T-cell (primary cell): ENCODE measurements at regions not wholly inside any gene's neighbourhood (a gene's known extent, or its start where the extent isn't known, plus 50 kb on each side); places are given as distances from the start of the nearest gene placed in this dataset.
"Not testable (repeated sequence)": the region's sequence is repeated elsewhere in the genome, so short reads cannot be mapped to it uniquely, and the experiment has no call there.

ENCODE experiments used
- ATAC-seq, 4 experiments: fragments of 200-7000 bp in 3 of 4; fragments of 150-1000 bp in 1 of 4; cut with Tn5 transposase; replicated peaks in 1 of 4; 1 replicate in 3 of 4; 2 replicates in 1 of 4; pipeline ENCODE4 v1.10.0; 2021; ENCODE audit warnings: moderate library complexity in 3 of 4, mild to moderate bottlenecking in 2 of 4, moderate number of reproducible peaks in 1 of 4
- CTCF ChIA-PET, 2 donors: fragments of 300-600 bp; sonication (Branson Sonifier 250); formaldehyde crosslinking; loops; one replicate each; lab custom pipeline; 2022; ENCODE audit warnings: antibody characterized with exemption in 2 of 2; lab: Charles Lee
- POLR2A ChIA-PET, 2 donors: fragments of 300-600 bp; sonication (Branson Sonifier 250); formaldehyde crosslinking; loops; one replicate each; lab custom pipeline; 2022; ENCODE audit warnings: antibody characterized with exemption in 2 of 2; lab: Charles Lee
- DNase-seq, 35 experiments: peaks; one replicate each; pipeline versions ENCODE4 v3.0.0 to v3.0.0-alpha.2; 2013 to 2023
- H3K27ac ChIP-seq: one replicate; pipeline ENCODE4 v1.5.1; 2013; ENCODE audit warnings: low read length
- H3K27me3 ChIP-seq, 2 experiments: replicated peaks in 1 of 2; 1 replicate in 1 of 2; 2 replicates in 1 of 2; pipeline versions ENCODE4 v1.6.1 to v1.7.0; 2013; ENCODE audit warnings: low read length in 1 of 2, mixed read lengths in 1 of 2; ENCODE audit not compliant: control insufficient read depth in 2 of 2, insufficient read depth in 2 of 2; ENCODE audit errors: extremely low read depth in 1 of 2
- H3K36me3 ChIP-seq, 2 donors: 1 replicate in 1 of 2; 2 replicates in 1 of 2; pipeline versions ENCODE4 v1.6.1 to v1.7.0; 2013; ENCODE audit warnings: low read length in 1 of 2; ENCODE audit not compliant: control insufficient read depth in 2 of 2, insufficient read depth in 1 of 2; ENCODE audit errors: extremely low read depth in 1 of 2
- H3K4me1 ChIP-seq, 2 experiments: 1 replicate in 1 of 2; 2 replicates in 1 of 2; pipeline versions ENCODE4 v1.6.1 to v1.7.0; 2013; ENCODE audit warnings: low read length in 2 of 2, mixed read lengths in 1 of 2; ENCODE audit not compliant: insufficient read depth in 2 of 2, control insufficient read depth in 1 of 2; ENCODE audit errors: extremely low read depth in 1 of 2
- H3K4me3 ChIP-seq, 2 donors: 1 replicate in 1 of 2; 2 replicates in 1 of 2; pipeline versions ENCODE4 v1.5.1 to v1.7.0; 2013; ENCODE audit warnings: mild to moderate bottlenecking in 2 of 2, low read length in 1 of 2, moderate library complexity in 1 of 2; ENCODE audit not compliant: control insufficient read depth in 1 of 2; ENCODE audit errors: extremely low read depth in 1 of 2
- H3K9me3 ChIP-seq: 2 replicates; pipeline ENCODE4 v1.7.0; 2013
- H3K27ac Mint-ChIP-seq, 2 donors: one replicate each; pipeline ENCODE4 v1.8.0; 2020 to 2021; ENCODE audit warnings: mild to moderate bottlenecking in 2 of 2, mixed read lengths in 2 of 2
- H3K27me3 Mint-ChIP-seq, 2 donors: one replicate each; pipeline ENCODE4 v1.8.0; 2021 to 2022; ENCODE audit warnings: mixed read lengths in 2 of 2
- H3K36me3 Mint-ChIP-seq: one replicate; pipeline ENCODE4 v1.8.0; 2021; ENCODE audit warnings: mixed read lengths
- H3K4me1 Mint-ChIP-seq, 3 donors: one replicate each; pipeline ENCODE4 v1.8.0; 2020 to 2022; ENCODE audit warnings: mixed read lengths in 3 of 3, mild to moderate bottlenecking in 1 of 3
- H3K4me3 Mint-ChIP-seq, 3 donors: one replicate each; pipeline ENCODE4 v1.8.0; 2020 to 2022; ENCODE audit warnings: mild to moderate bottlenecking in 3 of 3, mixed read lengths in 3 of 3, moderate library complexity in 3 of 3
- H3K9me3 Mint-ChIP-seq, 3 donors: one replicate each; pipeline ENCODE4 v1.8.0; 2020 to 2022; ENCODE audit warnings: mixed read lengths in 3 of 3
- WGBS: methylation state at CpG from one replicate; pipeline ENCODE4 v1.1.5; 2013; ENCODE audit warnings: missing lambda C conversion rate; ENCODE audit not compliant: insufficient coverage; 5-methylcytosine and 5-hydroxymethylcytosine counted together

DNA sequence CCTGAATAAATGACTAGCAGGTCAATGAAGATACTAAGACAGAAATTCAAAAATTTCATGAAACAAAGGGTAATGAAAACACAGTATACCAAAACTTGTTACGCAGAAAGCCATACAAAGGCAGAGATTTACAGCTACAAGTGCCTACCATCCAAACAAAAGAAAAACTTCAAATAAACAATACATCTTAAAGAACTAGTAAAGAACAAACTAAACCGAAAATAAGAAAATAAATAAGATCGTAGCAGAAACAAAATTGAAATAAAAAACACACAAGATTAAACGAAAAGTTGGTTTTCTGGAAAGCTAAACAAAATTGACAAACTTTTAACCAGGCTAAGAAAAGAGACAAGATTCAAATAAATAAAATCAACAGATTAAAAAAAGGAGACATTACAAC is 51.5 kb downstream of the VPREB1 start:
- H3K9me3 ChIP-seq, H3K27me3 ChIP-seq, POLR2A ChIA-PET, ATAC-seq, H3K36me3 ChIP-seq, H3K27me3 Mint-ChIP-seq, H3K27ac ChIP-seq, H3K4me3 ChIP-seq, DNase-seq, H3K9me3 Mint-ChIP-seq, H3K27ac Mint-ChIP-seq, CTCF ChIA-PET, H3K4me1 ChIP-seq: not testable (repeated sequence)
- H3K4me1 Mint-ChIP-seq, result peaks cover 20 to 32% (median 26%) of the 10 kb centered on the region in 3 donors
- H3K4me3 Mint-ChIP-seq, result peak overlapping the region in 1 of 3 donors; percentile 50
- no CpG with 5 or more reads among the region's 4 CpGs for WGBS
- H3K36me3 Mint-ChIP-seq, result peaks cover 10% of the 10 kb centered on the region

DNA sequence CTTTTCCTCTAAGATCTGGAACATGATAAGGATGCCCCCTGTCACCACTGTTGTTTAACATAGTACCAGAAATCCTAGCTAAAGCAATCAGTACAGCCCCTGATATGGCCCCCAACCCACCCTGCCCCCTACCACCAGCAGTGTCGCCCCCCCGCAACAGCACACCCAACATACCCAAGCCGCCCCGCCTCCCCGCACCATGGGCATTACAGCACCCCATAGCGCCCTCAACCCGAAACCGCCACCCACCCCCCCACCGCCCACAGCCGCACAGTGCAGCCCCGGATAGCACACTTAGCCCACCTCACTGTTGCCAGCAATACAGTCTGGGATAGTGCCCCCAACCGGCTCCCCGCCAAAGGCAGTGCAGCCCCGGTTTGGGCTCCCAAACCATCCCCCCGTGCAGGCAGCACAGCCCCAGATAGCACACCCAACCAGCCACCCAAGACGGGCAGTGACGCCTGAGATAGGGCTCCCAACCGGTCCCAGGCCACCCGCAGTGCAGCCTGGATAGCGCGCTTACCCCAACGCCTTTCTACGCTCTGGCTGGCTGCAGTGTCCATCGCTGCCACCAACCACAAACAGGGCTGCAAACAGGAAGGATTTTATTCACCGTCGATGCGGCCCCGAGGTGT is 52.7 kb downstream of the VPREB1 start:
- H3K9me3 ChIP-seq, H3K36me3 ChIP-seq, H3K9me3 Mint-ChIP-seq, CTCF ChIA-PET, H3K27me3 ChIP-seq, POLR2A ChIA-PET, H3K4me1 ChIP-seq, H3K27me3 Mint-ChIP-seq, H3K27ac ChIP-seq: not testable (repeated sequence)
- Mint-ChIP-seq H3K27ac (peak overlapping the region; percentile 36 to 79), H3K4me3 (peak overlapping the region; percentile 85 to 94 (median 86)), H3K4me1 (peaks cover 23 to 38% (median 35%) of the 10 kb centered on the region in 3 donors), H3K36me3 (peaks cover 10% of the 10 kb centered on the region)
- WGBS, result 0% methylated on average over 20 of the region's 28 CpGs
- DNase-seq (peak in 12 of 35 experiments; percentile 3 to 35 (median 10)), ATAC-seq (peak in 2 of 4 experiments; percentile 30 to 36)
- peak overlapping the region; percentile 68 to 69 for H3K4me3 ChIP-seq

DNA sequence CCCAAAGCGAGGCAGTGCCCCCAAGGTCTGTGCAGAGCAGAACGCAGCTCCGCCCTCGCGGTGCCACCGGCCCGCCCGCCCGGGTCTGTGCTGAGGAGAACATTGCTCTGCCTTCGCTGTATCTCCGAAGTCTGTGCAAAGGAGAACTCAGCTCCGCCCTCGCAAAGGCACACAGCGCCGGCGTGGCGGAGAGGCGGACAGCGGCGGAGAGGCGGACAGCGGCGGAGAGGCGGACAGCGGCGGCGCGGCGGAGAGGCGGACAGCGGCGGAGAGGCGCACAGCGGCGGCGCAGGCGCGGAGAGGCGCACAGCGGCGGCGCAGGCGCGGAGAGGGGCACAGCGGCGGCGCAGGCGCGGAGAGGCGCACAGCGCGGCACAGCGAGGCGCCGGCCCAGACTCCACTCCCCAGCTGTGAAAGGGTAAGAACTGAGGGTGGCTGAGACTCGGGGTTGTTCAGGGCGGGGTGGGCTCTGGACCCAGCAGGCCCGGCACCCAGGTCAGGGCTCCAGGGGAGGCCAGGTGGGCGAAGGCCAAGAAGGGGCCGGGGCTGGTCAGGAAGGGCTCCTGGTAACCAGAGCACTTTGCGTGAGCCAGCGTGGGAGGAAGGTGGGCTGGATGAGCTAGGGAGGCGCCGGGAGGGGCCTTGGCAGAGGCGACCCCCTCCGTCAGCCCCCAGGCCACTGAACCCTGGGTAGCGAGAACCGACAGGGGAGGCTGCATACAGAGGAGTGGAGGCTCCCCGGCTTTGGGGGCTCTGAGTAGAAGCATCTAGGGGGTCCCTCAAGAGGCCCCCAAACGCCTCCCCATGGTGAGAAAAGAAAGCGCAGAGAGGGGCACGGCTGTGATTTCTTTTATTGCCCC is 53.4 kb downstream of the VPREB1 start:
- Histone ChIP-seq H3K4me3 (peak overlapping the region; percentile 68 to 69), H3K27ac (peak overlapping the region; percentile 55)
- H3K36me3 Mint-ChIP-seq, result peaks cover 10% of the 10 kb centered on the region
- peaks cover 23 to 40% (median 37%) of the 10 kb centered on the region in 3 donors for H3K4me1 Mint-ChIP-seq
- H3K9me3 ChIP-seq, H3K36me3 ChIP-seq, H3K9me3 Mint-ChIP-seq, H3K27me3 ChIP-seq, POLR2A ChIA-PET, H3K27me3 Mint-ChIP-seq, H3K4me1 ChIP-seq, CTCF ChIA-PET: not testable (repeated sequence)
- peak overlapping the region; percentile 36 to 79 for H3K27ac Mint-ChIP-seq
- H3K4me3 Mint-ChIP-seq, result peak overlapping the region; percentile 85 to 94 (median 86)
- under 1% methylated on average over 48 of the region's 72 CpGs for WGBS
- ATAC-seq (peak; percentile 96 to 100 (median 98)), DNase-seq (peak; percentile 51 to 95 (median 73))

DNA sequence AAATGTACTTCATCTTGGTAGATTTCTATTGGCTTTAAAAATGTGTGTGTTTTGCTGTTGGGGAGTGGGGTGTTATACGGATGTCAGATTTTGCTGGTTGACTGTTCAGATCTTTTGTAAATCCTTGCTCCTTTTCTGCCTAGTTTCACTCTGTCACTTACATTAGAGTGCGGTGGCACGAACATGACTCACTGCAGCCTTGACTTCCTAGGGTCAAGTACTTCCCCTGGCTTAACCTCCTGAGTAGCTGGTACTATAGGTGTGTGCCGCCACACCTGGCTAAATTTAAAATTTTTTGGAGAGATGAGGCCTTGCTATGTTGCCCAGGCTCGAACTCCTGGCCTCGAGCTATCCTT is 54.0 kb downstream of the VPREB1 start:
- Mint-ChIP-seq H3K4me1 (peaks cover 23 to 40% (median 33%) of the 10 kb centered on the region in 3 donors), H3K4me3 (peak overlapping the region; percentile 85 to 94 (median 86)), H3K27ac (peak overlapping the region; percentile 31 to 64)
- DNase-seq, H3K9me3 Mint-ChIP-seq, CTCF ChIA-PET, H3K4me1 ChIP-seq, H3K36me3 Mint-ChIP-seq, POLR2A ChIA-PET, H3K36me3 ChIP-seq, H3K27me3 ChIP-seq, ATAC-seq, H3K27me3 Mint-ChIP-seq, H3K9me3 ChIP-seq: not testable (repeated sequence)
- Histone ChIP-seq H3K4me3 (peak overlapping the region; percentile 68 to 69), H3K27ac (peak overlapping the region; percentile 55)
- no CpG with 5 or more reads among the region's 6 CpGs for WGBS

DNA sequence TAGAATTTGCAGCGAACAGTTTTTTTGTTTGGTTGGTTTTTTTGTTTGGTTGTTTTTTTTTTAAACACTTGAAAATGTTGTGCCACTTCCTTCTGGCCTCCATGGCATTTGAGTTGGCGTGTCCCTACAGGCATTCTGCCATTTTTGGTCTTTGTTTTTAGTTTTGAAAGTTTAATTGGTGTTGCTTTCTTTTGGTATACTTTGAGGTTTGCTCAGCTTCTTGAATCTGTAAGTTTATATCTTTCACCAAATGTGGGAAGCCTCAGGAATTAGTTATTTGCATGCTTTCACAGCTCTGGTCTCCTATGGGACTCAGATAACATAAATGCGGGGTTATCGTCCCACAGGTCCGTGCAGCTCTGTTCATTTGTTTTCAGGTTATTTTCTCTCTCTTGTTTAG is 55.9 kb downstream of the VPREB1 start:
- ATAC-seq, H3K27me3 Mint-ChIP-seq, H3K36me3 ChIP-seq, H3K4me1 ChIP-seq, H3K4me3 Mint-ChIP-seq, H3K4me3 ChIP-seq, DNase-seq, H3K27ac ChIP-seq, H3K9me3 ChIP-seq, POLR2A ChIA-PET, H3K27ac Mint-ChIP-seq, H3K9me3 Mint-ChIP-seq, H3K27me3 ChIP-seq, CTCF ChIA-PET: not testable (repeated sequence)
- H3K4me1 Mint-ChIP-seq, result peaks cover 23 to 40% (median 39%) of the 10 kb centered on the region in 3 donors
- H3K36me3 Mint-ChIP-seq, result peaks cover 15% of the 10 kb centered on the region
- no CpG with 5 or more reads among the region's 5 CpGs for WGBS

DNA sequence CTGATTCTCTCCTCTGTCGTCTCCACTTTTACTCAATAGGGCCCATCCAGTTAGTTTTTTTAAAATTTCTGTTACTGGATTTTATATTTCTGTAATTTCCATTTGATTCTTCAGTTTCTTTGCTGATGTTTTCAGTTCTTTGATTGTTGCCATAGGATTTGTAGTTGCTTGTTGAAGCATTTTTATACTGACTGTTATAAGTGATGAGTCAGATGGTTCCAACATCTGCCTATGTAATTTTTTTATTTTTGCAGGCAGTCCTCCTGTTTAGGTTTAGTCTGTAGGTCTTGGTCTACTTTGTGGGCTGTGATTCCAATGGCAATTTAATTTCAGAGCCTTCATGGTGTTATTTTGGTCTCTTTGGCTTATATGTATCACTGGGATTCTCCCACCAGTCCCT is 56.4 kb downstream of the VPREB1 start:
- H3K9me3 ChIP-seq, POLR2A ChIA-PET, H3K9me3 Mint-ChIP-seq, H3K4me1 ChIP-seq, ATAC-seq, DNase-seq, H3K27ac Mint-ChIP-seq, H3K27me3 Mint-ChIP-seq, H3K27me3 ChIP-seq, H3K4me3 ChIP-seq, H3K4me3 Mint-ChIP-seq, H3K27ac ChIP-seq, CTCF ChIA-PET: not testable (repeated sequence)
- Mint-ChIP-seq H3K4me1 (peaks cover 23 to 37% (median 37%) of the 10 kb centered on the region in 3 donors), H3K36me3 (peaks cover 18% of the 10 kb centered on the region)
- peaks cover 0 to 10% of the 10 kb centered on the region in 2 donors for H3K36me3 ChIP-seq
- no CpG with 5 or more reads among the region's 1 CpG for WGBS
